ENCODE measurements at regions not wholly inside any gene's neighbourhood (a gene's known extent, or its start where the extent isn't known, plus 50 kb on each side); places are given as distances from the start of the nearest gene placed in this dataset.

- no peak overlapping the region for H2AFZ ChIP-seq (ENCODE audit: low read length)
- peak; percentile 43 to 90 for DNase-seq (ENCODE audit: low read depth in 2 of 2)
- no peaks in the 10 kb centered on the region for H3K27me3 ChIP-seq (ENCODE audit: control insufficient read depth, insufficient read depth, low read length)
- H3K9me3 ChIP-seq (ENCODE audit: control insufficient read depth, insufficient read depth, low read depth, low read length) = no peaks in the 10 kb centered on the region
- no peaks in the 10 kb centered on the region for H3K4me1 ChIP-seq (ENCODE audit: control insufficient read depth, extremely low read depth, insufficient read depth, low read length)
- H3K79me2 ChIP-seq (ENCODE audit: control insufficient read depth, insufficient read depth, low read length) = no peaks in the 10 kb centered on the region
- H3K9ac ChIP-seq (ENCODE audit: insufficient read depth, low read length) = no peak overlapping the region
- no peak overlapping the region for H3K4me2 ChIP-seq (ENCODE audit: extremely low read depth, insufficient read depth, low read length)
- H3K4me3 ChIP-seq (replicated peaks in 1 of 4; ENCODE audit: control extremely low read depth in 1 of 4, insufficient read depth in 1 of 4, low read depth in 3 of 4, low read length in 4 of 4) = no peak overlapping the region
- H4K20me1 ChIP-seq (ENCODE audit: control insufficient read depth, extremely low read depth, insufficient read depth, low read length) = no peaks in the 10 kb centered on the region
- no peak for TF ChIP-seq EZH2 (IDR thresholded peaks at IDR 0.05; ENCODE audit: low read length, missing control alignments)
- TF ChIP-seq CTCF (conservative IDR thresholded peaks at IDR 0.05 in 1 of 2, IDR thresholded peaks at IDR 0.05 in 1 of 2; ENCODE audit: low read depth in 1 of 2, low read length in 2 of 2) = no peak
- H3K27ac ChIP-seq (ENCODE audit: insufficient read depth, low read length) = no peak overlapping the region
- H3K36me3 ChIP-seq (ENCODE audit: control insufficient read depth, insufficient read depth, low read length) = no peaks in the 10 kb centered on the region
These were observed 589.9 kb downstream of the ZNF608 start for GRCh38 chr5:124156415-124156996.

- Histone ChIP-seq H3K27me3 (ENCODE audit: control insufficient read depth, insufficient read depth, low read length) (no peaks in the 10 kb centered on the region), H3K27ac (ENCODE audit: insufficient read depth, low read length) (no peak overlapping the region), H3K79me2 (ENCODE audit: control insufficient read depth, insufficient read depth, low read length) (no peaks in the 10 kb centered on the region), H4K20me1 (ENCODE audit: control insufficient read depth, extremely low read depth, insufficient read depth, low read length) (no peaks in the 10 kb centered on the region), H3K9ac (ENCODE audit: insufficient read depth, low read length) (no peak overlapping the region), H3K36me3 (ENCODE audit: control insufficient read depth, insufficient read depth, low read length) (no peaks in the 10 kb centered on the region), H3K9me3 (ENCODE audit: control insufficient read depth, insufficient read depth, low read depth, low read length) (no peaks in the 10 kb centered on the region), H2AFZ (ENCODE audit: low read length) (no peak overlapping the region), H3K4me1 (ENCODE audit: control insufficient read depth, extremely low read depth, insufficient read depth, low read length) (no peaks in the 10 kb centered on the region), H3K4me2 (ENCODE audit: extremely low read depth, insufficient read depth, low read length) (no peak overlapping the region), H3K4me3 (replicated peaks in 1 of 4; ENCODE audit: control extremely low read depth in 1 of 4, insufficient read depth in 1 of 4, low read depth in 3 of 4, low read length in 4 of 4) (no peak overlapping the region)
- peak in 1 of 2 donors; percentile 22 for DNase-seq (ENCODE audit: low read depth in 2 of 2)
- TF ChIP-seq CTCF (conservative IDR thresholded peaks at IDR 0.05 in 1 of 2, IDR thresholded peaks at IDR 0.05 in 1 of 2; ENCODE audit: low read depth in 1 of 2, low read length in 2 of 2) (no peak), EZH2 (IDR thresholded peaks at IDR 0.05; ENCODE audit: low read length, missing control alignments) (no peak)
These were observed 591.7 kb downstream of the ZNF608 start for GRCh38 chr5:124154714-124155113.

GRCh38 chr5:124153588-124153987 lies 592.9 kb downstream of the ZNF608 start:
- no peak overlapping the region for H3K4me2 ChIP-seq (ENCODE audit: extremely low read depth, insufficient read depth, low read length)
- H3K9me3 ChIP-seq (ENCODE audit: control insufficient read depth, insufficient read depth, low read depth, low read length) = no peaks in the 10 kb centered on the region
- no peaks in the 10 kb centered on the region for H4K20me1 ChIP-seq (ENCODE audit: control insufficient read depth, extremely low read depth, insufficient read depth, low read length)
- H3K27me3 ChIP-seq (ENCODE audit: control insufficient read depth, insufficient read depth, low read length) = no peaks in the 10 kb centered on the region
- H3K9ac ChIP-seq (ENCODE audit: insufficient read depth, low read length) = no peak overlapping the region
- no peak overlapping the region for H2AFZ ChIP-seq (ENCODE audit: low read length)
- no peaks in the 10 kb centered on the region for H3K4me1 ChIP-seq (ENCODE audit: control insufficient read depth, extremely low read depth, insufficient read depth, low read length)
- no peaks in the 10 kb centered on the region for H3K79me2 ChIP-seq (ENCODE audit: control insufficient read depth, insufficient read depth, low read length)
- no peak for TF ChIP-seq CTCF (conservative IDR thresholded peaks at IDR 0.05 in 1 of 2, IDR thresholded peaks at IDR 0.05 in 1 of 2; ENCODE audit: low read depth in 1 of 2, low read length in 2 of 2)
- TF ChIP-seq EZH2 (IDR thresholded peaks at IDR 0.05; ENCODE audit: low read length, missing control alignments) = no peak
- DNase-seq (ENCODE audit: low read depth in 2 of 2) = no peak
- no peak overlapping the region for H3K27ac ChIP-seq (ENCODE audit: insufficient read depth, low read length)
- no peak overlapping the region for H3K4me3 ChIP-seq (replicated peaks in 1 of 4; ENCODE audit: control extremely low read depth in 1 of 4, insufficient read depth in 1 of 4, low read depth in 3 of 4, low read length in 4 of 4)
- no peaks in the 10 kb centered on the region for H3K36me3 ChIP-seq (ENCODE audit: control insufficient read depth, insufficient read depth, low read length)

All from fibroblast of lung (primary cell).